Epidermal melanocyte (primary cell): ENCODE measurements at regions not wholly inside any gene's neighbourhood (a gene's known extent, or its start where the extent isn't known, plus 50 kb on each side); places are given as distances from the start of the nearest gene placed in this dataset.

Source experiments
- DNase-seq: peaks from one replicate; pipeline ENCODE4 v3.0.0; 2011; ENCODE audit warnings: low spot score; ENCODE audit not compliant: insufficient read length

GRCh38 chr15:98518823-98519561, 129.3 kb upstream of the IGF1R start:
- peak; percentile 74 for DNase-seq

DNA sequence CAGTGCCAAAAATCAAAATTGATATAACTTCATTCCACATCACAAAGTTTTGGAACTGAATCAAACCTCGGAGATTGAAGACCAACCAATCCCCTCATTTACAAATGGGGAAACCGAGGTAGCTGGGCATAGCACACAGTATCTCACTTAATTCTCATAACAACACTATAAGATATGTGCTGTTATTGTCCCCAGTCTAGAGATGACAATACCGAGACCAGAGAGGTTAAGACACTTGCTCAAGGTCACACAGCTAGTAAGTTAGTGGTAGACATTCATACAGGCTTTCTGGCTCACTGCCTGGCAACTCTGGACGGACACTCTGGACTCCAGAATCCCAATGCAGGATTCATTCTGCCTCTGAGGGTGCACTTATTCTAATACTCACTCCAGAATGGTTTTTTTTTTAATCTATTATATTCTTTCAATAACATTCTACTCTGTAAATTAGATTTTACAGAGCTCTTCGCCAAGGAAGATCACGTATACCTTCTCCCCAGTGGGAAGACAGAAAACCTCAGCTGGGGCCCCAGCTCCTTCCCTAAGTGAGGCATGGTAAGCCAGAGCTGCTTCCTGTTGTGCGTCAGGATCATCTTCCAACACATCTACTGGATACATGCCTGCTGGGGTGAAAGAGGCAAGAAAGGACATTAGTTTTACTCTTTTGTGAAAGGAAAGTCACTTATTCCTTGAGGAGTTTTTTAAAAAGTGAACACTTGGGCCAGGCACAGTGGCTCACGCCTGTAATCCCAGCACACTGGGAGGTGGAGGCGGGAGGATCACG, 128.4 kb upstream of the IGF1R start:
- no peak for DNase-seq

DNA sequence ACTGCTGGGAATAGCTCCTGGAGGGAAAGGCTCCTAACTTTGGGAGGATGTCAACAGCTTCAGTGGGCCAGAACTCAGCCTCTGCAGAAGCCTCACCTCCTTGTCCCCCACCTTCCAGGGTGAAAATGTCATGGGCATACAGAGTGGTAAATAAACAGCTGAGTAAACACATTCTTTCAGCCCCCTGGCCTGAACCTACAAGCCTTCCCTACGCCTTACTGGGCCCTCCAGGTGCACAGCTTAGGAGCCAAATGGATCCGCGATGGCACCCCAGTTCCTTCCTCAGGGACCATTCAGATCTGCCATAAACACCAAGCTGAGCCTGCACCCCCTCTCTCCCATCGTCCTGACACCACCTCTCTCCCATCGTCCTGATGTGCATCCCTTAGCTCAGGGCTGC, 126.2 kb upstream of the IGF1R start:
- DNase-seq = no peak

GRCh38 chr15:98523912-98524662, 124.3 kb upstream of the IGF1R start:
- no peak for DNase-seq

DNA sequence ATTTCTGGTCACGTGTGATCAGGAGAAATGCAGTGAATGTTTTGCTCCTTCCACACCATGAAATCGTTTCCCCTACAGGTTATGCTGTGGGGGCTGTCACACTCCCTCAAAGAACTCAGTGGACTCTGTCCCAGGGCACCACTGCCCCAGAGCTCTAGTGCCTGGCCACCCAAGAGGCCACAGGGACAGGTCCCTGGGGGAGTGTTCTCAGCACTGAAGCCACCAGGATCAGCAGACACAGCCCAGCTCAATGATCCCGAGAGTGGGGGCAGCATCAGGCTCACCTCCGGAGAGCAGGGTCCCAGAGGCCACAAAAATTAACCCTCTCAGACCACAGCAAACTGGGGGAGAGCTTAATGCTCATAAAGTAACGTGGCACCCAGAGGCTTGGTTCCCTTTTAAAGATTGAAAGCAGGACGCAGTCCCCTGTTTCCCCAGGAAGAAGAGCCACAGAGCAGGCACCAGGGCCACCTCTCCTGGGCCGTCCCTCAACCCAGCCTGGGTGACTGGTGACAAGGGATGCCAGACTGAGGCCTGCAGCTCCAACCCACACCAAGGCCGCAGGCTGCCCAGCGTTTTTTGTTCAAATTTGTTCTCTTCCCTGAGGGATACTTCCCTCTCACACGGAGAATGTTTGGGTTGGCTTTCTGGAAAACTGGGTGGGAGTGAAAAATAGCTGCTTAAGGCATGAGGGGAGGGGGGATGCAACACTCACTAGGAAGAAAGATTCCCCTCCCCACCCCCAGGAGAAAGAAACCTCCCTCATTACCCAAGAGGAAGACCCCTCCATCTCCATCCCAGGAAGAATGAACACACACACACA, 123.3 kb upstream of the IGF1R start:
- no peak for DNase-seq

GRCh38 chr15:98525661-98526001, 122.7 kb upstream of the IGF1R start:
- DNase-seq = peak; percentile 49

DNA sequence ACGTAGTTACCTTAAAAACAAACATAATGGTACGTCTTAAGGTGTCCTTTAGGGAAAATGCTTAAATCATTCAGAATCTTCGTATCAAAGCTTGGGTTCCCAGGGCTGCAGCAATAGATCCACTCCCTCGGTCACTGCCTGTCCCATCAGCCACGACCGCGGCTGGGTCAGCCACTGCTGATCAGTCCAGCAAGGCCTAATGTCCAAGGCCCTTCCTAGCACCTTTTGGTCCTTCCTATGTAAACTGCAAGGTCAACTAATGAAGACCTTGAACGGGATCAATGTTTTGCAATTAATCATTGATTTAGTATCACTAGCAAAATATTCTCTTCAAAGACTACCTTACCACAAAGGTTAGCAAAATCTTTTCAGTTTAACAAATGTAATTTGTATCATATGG, 122.2 kb upstream of the IGF1R start:
- DNase-seq = no peak

DNA sequence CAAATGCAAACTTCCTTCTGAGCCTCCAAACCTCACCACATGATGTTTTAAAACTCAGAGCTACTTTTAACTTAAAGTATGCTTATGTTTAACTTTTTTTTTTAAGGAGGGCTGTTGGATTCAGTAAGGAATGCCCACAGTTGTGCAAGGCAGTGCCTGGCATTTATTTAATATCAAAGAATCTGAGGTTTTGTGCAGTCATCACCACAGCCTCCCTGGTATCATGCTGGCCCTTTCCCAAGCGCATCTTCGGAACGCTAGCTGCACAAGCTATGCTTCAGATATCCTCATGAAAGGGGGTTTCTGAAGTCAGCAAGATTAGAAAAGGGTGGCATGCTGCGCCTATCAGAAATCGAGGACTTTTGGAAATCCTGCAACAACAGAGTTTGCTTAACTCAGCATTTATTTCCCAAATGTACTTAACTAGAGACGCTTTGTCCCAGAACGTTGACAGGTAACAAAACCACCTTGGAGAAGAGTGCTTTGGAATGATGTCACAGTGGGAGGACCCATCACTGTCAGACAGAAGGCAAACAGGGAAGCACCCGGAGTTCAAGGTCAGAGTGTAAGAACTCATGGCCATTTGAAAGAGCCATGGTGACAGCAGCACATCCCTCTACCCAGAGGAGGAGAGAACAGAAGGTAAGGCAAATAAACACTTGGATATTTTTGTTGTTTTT, 120.2 kb upstream of the IGF1R start:
- DNase-seq = no peak

DNA sequence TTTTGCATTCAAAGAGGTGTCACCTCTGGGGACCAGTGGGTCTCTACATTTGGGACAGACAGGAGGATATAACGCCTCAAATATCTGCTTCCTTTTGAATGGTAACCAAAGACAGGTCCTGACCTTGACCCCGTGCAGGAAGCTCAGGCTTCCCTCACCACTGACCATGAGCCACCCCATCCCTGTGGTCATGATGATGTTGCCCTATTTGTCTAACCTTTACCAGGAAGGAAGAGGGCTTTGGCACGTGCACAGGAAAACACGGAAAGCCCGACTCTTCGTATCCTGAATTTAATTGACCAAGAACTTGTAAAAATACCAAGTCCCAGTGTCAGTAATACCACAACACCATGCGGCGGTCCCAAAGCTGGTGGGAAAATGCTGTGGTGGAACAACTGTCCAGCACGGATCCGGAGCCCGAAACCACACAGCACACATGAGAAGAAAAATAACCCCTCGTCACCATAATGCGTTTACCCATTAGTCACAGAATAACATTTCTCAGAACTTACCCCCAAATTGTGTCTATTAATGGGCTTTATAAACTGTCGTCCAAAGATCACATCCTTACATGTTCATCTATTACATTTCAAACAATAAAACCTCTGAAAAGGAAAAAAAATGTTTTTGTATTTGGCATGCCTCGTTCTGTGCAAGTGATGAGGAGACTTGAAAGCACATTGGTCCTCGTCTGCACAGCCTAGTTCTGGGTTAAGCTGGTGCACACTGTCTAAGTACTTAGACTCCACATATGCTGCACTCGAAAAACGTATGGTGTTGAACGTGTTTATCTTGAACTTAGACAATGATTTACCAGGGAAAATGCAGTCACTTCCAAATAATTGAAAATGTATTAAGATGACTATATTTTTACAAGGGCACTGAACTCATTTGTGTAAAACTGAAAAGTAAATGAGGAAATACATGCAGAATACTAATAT, 118.9 kb upstream of the IGF1R start:
- DNase-seq = no peak

DNA sequence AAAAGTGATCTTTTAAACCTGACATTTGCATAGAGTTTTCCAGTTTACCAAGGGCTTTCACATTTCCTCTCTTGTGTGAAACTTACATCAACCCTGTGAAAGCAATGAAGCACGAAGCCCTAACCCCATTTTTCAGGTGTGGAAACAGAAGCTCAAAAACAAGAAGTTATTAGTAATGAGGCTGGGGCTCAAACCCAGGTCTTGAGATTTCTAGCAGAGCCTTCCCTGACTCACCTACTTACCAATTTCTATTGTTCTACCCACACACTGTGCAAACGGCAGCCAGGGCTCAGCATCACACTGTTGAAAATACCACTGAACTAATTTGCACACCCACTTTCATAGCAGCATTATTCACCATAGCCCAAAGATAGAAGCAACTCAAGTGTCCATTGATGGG, 117.8 kb upstream of the IGF1R start:
- no peak for DNase-seq

- DNase-seq = no peak
Observed at GRCh38 chr15:98532063-98532462, 116.3 kb upstream of the IGF1R start.

DNA sequence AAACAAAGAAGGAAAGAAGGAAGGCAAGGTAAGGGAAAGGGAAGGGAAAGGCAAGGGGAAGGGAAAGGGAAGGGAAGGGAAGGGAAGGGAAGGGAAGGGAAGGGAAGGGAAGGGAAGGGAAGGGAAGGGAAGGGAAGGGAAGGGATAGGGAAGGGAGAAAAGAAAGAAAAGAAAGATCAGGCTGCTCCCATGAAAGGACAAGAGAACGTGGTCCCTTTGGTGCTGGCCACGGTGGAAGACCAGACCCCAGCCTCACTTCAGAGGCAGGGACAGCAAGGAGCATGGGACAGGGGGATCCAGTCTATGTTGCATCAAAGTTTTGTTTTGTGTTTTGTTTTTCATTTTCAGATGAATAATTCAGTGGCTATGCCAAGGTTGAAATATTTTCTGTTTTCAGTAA, 111.4 kb upstream of the IGF1R start:
- no peak for DNase-seq

GRCh38 chr15:98537516-98538060, 110.8 kb upstream of the IGF1R start:
- no peak for DNase-seq

- DNase-seq = no peak
Observed at GRCh38 chr15:98541519-98541918, 106.8 kb upstream of the IGF1R start.

- no peak for DNase-seq
Observed at GRCh38 chr15:98543237-98543636, 105.1 kb upstream of the IGF1R start.

DNA sequence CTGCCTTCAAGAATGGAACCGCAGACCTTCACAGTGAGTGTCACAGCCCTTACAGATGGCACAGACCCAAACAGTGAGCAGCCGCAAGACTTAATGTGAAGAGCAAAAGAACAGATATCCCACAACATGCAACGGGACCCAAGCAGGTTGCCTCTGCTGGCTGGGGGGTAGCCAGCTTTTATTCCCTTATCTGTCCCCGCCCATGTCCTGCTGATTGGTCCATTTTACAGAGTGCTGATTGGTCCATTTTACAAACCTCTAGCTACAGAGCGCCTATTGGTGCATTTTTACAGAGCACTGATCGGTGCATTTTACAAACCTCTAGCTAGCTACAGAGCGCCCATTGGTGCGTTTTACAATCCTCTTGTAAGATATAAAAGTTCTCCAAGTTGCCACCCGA, 102.0 kb upstream of the IGF1R start:
- no peak for DNase-seq

- no peak for DNase-seq
Observed at GRCh38 chr15:98547275-98547674, 101.1 kb upstream of the IGF1R start.

- DNase-seq = peak; percentile 42
Observed at GRCh38 chr15:98547741-98548138, 100.6 kb upstream of the IGF1R start.

- peak; percentile 67 for DNase-seq
Observed at GRCh38 chr15:98548139-98548971, 100.0 kb upstream of the IGF1R start.
